OCI-LY3 (cell line): ENCODE measurements at regions not wholly inside any gene's neighbourhood (a gene's known extent, or its start where the extent isn't known, plus 50 kb on each side); places are given as distances from the start of the nearest gene placed in this dataset.
A peak's percentile ranks its signal among the peaks of the same experiment; 100 is the strongest.

Experiments
- H2AFZ ChIP-seq: fragments of 200-600, 300-600 bp; shearing (Covaris generic); 2 replicates; pipeline ENCODE4 v1.6.0; 2014; ENCODE audit warnings: antibody characterized with exemption, low read depth, low read length
- H3K27ac ChIP-seq: fragments of 200-600, 300-600 bp; sonication (generic); 2 replicates; pipeline ENCODE4 v1.5.1; 2014; ENCODE audit warnings: mild to moderate bottlenecking, low read length, moderate library complexity, mixed read lengths
- H3K27me3 ChIP-seq: fragments of 200-600, 300-600 bp; sonication (generic); 2 replicates; pipeline ENCODE4 v1.6.1; 2014; ENCODE audit warnings: low read depth, low read length, mixed read lengths
- H3K36me3 ChIP-seq: fragments of 200-600, 300-600 bp; sonication (generic); replicated peaks from 2 replicates; pipeline ENCODE3; 2014; ENCODE audit warnings: low read depth, low read length, mixed read lengths
- H3K4me1 ChIP-seq: fragments of 300-600, 200-600 bp; sonication (generic); 2 replicates; pipeline ENCODE4 v1.6.1; 2014; ENCODE audit warnings: low read length, mixed read lengths
- H3K4me2 ChIP-seq: fragments of 200-600, 300-600 bp; sonication (generic); 2 replicates; pipeline ENCODE4 v1.6.1; 2014; ENCODE audit warnings: low read length, mixed read lengths
- H3K4me3 ChIP-seq: fragments of 300-600, 200-600 bp; sonication (generic); 2 replicates; pipeline ENCODE4 v1.5.1; 2014; ENCODE audit warnings: antibody characterized with exemption, mild to moderate bottlenecking, low read length, moderate library complexity
- H3K79me2 ChIP-seq: fragments of 300-600, 200-600 bp; shearing (Covaris generic); 2 replicates; pipeline ENCODE4 v1.6.1; 2014; ENCODE audit warnings: mild to moderate bottlenecking, low read length, mixed read lengths
- H3K9ac ChIP-seq: fragments of 300-600, 200-600 bp; shearing (Covaris generic); 2 replicates; pipeline ENCODE4 v1.6.0; 2014; ENCODE audit warnings: mild to moderate bottlenecking, low read length, moderate library complexity
- H3K9me3 ChIP-seq: fragments of 200-600, 300-600 bp; shearing (Covaris generic); 2 replicates; pipeline ENCODE4 v1.6.1; 2014; ENCODE audit warnings: low read length, mixed read lengths; ENCODE audit not compliant: insufficient read depth
- H4K20me1 ChIP-seq: fragments of 200-600, 300-600 bp; sonication (generic); 2 replicates; pipeline ENCODE4 v1.6.1; 2016; ENCODE audit warnings: low read length, mixed read lengths; ENCODE audit not compliant: insufficient read depth
- CTCF ChIP-seq: fragments of 200-600, 300-600 bp; sonication (generic); IDR thresholded peaks from 2 replicates; pipeline ENCODE4 v1.5.1; 2014; ENCODE audit warnings: antibody characterized with exemption, low read length, low read depth
- EZH2phosphoT487 ChIP-seq: fragments of 200-600 bp; shearing (Covaris generic); IDR thresholded peaks from 2 replicates; pipeline ENCODE4 v1.6.1; 2018; ENCODE audit warnings: antibody characterized with exemption, mixed run types, low read depth

DNA sequence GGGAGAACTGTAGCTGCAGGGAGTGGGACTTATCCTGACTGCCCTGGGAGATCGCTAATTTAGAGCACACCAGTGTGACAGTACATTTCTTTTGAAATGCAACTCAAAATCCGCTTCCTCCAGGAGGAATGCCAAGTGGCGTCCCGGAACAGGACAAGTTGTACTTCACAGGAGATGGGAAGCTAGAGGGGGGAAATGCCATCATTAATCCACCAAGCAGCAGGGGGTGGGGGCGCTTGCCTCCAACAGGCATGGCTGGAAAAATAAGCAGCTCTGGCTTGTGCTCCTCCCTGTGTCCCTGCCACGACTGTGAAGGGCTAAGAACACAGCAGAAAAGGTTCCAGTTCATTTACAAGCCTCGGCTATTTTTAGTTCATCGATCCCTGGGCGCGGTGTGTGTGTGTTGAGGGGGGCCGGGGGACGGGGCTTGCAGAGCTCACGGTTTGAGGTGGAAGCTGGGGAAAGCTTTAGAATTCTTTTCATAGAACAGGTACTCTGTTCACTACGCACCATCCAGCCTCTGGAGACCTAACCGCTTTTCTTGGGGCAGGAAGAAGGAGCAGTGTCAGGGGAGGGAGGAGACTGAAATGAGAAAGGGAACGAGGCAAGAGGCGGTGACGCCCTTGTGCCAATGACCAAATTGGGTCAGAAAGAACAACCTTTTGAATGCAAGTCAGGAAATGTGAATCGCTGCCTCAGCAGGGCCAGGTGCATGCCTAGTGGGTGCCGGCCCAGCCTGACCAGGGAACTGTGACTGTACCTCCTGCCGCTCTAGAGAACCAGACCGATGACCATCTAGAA, 51.8 kb upstream of the DGKG start:
- Histone ChIP-seq H2AFZ (peak overlapping the region; percentile 88), H3K9ac (peak overlapping the region; percentile 65), H4K20me1 (no peaks in the 10 kb centered on the region), H3K4me1 (peaks cover 41% of the 10 kb centered on the region), H3K4me3 (peak overlapping the region; percentile 84), H3K9me3 (no peaks in the 10 kb centered on the region), H3K4me2 (peak overlapping the region; percentile 100), H3K79me2 (no peaks in the 10 kb centered on the region), H3K36me3 (no peaks in the 10 kb centered on the region), H3K27ac (no peak overlapping the region), H3K27me3 (peaks cover 28% of the 10 kb centered on the region)
- no peak for TF ChIP-seq EZH2phosphoT487
- no peak for TF ChIP-seq CTCF

DNA sequence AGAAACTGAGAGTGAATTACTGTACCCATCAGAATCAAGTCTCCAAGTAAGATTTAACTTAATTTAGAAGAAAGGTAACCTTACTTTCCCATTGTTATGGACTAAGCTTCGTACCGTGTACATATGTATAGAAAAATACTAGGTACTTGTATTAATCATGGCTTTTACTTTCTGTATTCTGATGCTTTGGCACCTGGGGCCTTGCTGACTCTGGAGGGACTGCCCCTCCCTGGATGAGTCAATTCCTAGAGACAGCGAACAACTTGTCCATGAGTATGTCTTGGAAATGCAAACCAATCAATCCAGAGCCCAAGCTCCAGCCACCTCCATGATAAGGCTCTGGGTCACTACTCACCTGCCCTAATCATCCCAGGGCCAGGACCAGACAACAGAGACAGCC, 50.0 kb upstream of the DGKG start:
- H3K4me1 ChIP-seq: peaks cover 29% of the 10 kb centered on the region

More for the DNA sequence above, 50.0 kb upstream of the DGKG start:
- Histone ChIP-seq H3K27me3 (peaks cover 35% of the 10 kb centered on the region), H3K4me3 (no peak overlapping the region), H3K4me2 (peak overlapping the region; percentile 40), H2AFZ (no peak overlapping the region), H3K27ac (no peak overlapping the region), H3K36me3 (no peaks in the 10 kb centered on the region), H3K9ac (no peak overlapping the region), H3K79me2 (no peaks in the 10 kb centered on the region), H4K20me1 (no peaks in the 10 kb centered on the region), H3K9me3 (no peaks in the 10 kb centered on the region)
- no peak for TF ChIP-seq CTCF
